ENCODE measurements at regions not wholly inside any gene's neighbourhood (a gene's known extent, or its start where the extent isn't known, plus 50 kb on each side); places are given as distances from the start of the nearest gene placed in this dataset.
"Not testable (repeated sequence)": the region's sequence is repeated elsewhere in the genome, so short reads cannot be mapped to it uniquely, and the experiment has no call there.

DNA sequence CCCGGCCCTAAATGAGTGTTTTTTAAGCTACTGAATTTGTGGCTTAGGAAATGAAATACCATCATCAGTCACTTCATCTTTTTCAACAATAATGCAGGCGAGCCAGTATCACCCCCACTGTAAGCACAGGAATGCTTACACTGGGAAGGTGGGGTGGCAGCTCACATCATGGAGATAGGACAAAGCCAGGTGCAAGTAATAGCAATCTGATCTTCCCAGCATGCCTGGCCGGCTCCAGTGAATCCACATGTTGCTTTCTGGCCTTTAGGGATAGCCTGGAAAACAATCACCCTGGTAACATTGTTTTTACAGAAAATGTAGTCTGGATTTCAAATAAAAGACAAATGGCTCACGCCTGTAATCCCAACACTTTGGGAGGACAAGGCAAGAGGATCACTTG, 140.9 kb upstream of the SOD1 start:
- Histone ChIP-seq H3K27ac (ENCODE audit: low read length) (no peak overlapping the region), H3K9me3 (ENCODE audit: control insufficient read depth, low read depth, low read length) (no peaks in the 10 kb centered on the region), H3K4me3 (ENCODE audit: low read length) (no peak overlapping the region), H3K4me1 (ENCODE audit: control insufficient read depth, insufficient read depth, low read length) (no peaks in the 10 kb centered on the region), H3K36me3 (ENCODE audit: control insufficient read depth, insufficient read depth, low read length) (no peaks in the 10 kb centered on the region), H3K27me3 (ENCODE audit: control insufficient read depth, insufficient read depth, low read length) (no peaks in the 10 kb centered on the region)
- DNase-seq: no peak
- 100% methylated on average over 1 of the region's 4 CpGs for WGBS (ENCODE audit: insufficient coverage, low lambda C conversion rate)

DNA sequence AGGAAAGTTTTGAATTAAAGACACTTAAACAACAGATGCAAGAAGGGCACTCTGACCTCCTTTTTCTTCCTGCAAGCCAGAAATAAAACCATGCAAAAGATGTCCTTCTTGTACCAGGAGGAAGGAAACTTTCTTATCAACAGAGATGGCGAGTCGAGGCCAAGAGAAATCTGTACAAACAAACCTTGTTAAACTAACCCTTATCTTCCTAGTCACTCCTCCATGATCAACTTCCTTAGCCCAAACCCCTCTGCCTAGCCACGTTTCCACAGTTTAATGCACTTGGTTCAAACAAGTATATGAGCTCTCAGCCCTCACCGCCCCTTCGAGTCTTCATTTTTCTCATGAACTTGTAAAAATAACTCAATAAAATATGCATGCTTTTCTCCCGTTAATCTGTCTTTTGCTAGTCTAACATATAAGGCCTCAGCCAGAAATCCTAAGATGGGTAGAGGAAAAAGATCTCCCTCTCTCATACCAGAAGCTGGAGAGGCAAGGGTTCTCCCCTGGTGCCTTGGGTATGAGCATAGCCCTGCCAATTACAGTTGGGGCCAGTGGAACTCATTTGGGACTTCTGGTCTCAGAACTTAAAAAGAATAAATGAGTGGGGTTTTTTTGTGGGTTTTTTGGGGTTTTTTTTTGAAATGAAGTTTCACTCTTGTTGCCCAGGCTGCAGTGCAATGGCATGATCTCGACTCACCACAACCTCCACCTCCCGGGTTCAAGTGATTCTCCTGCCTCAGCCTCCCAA, 141.7 kb upstream of the SOD1 start:
- Histone ChIP-seq H3K27me3 (ENCODE audit: control insufficient read depth, insufficient read depth, low read length) (no peaks in the 10 kb centered on the region), H3K9me3 (ENCODE audit: control insufficient read depth, low read depth, low read length) (no peaks in the 10 kb centered on the region), H3K27ac (ENCODE audit: low read length) (no peak overlapping the region), H3K4me1 (ENCODE audit: control insufficient read depth, insufficient read depth, low read length) (no peaks in the 10 kb centered on the region), H3K36me3 (ENCODE audit: control insufficient read depth, insufficient read depth, low read length) (no peaks in the 10 kb centered on the region), H3K4me3 (ENCODE audit: low read length) (no peak overlapping the region)
- DNase-seq: no peak
- 63% methylated on average over 3 of the region's 8 CpGs for WGBS (ENCODE audit: insufficient coverage, low lambda C conversion rate)

- Histone ChIP-seq H3K27ac (ENCODE audit: low read length) (no peak overlapping the region), H3K4me3 (ENCODE audit: low read length) (no peak overlapping the region), H3K9me3 (ENCODE audit: control insufficient read depth, low read depth, low read length) (no peaks in the 10 kb centered on the region), H3K4me1 (ENCODE audit: control insufficient read depth, insufficient read depth, low read length) (no peaks in the 10 kb centered on the region), H3K36me3 (ENCODE audit: control insufficient read depth, insufficient read depth, low read length) (no peaks in the 10 kb centered on the region), H3K27me3 (ENCODE audit: control insufficient read depth, insufficient read depth, low read length) (no peaks in the 10 kb centered on the region)
- no CpG with 5 or more reads among the region's 2 CpGs for WGBS (ENCODE audit: insufficient coverage, low lambda C conversion rate)
- DNase-seq: no peak
Observed at GRCh38 chr21:31515253-31515652, 144.2 kb upstream of the SOD1 start.

GRCh38 chr21:31514598-31514997, 144.9 kb upstream of the SOD1 start:
- H3K36me3 ChIP-seq (ENCODE audit: control insufficient read depth, insufficient read depth, low read length): no peaks in the 10 kb centered on the region
- no peaks in the 10 kb centered on the region for H3K27me3 ChIP-seq (ENCODE audit: control insufficient read depth, insufficient read depth, low read length)
- no peak overlapping the region for H3K4me3 ChIP-seq (ENCODE audit: low read length)
- no peaks in the 10 kb centered on the region for H3K9me3 ChIP-seq (ENCODE audit: control insufficient read depth, low read depth, low read length)
- H3K27ac ChIP-seq (ENCODE audit: low read length): no peak overlapping the region
- WGBS (ENCODE audit: insufficient coverage, low lambda C conversion rate): 20% methylated on average over 1 of the region's 12 CpGs
- no peaks in the 10 kb centered on the region for H3K4me1 ChIP-seq (ENCODE audit: control insufficient read depth, insufficient read depth, low read length)
- peak; percentile 20 to 55 for DNase-seq

- H3K4me3 ChIP-seq (ENCODE audit: low read length); H3K27me3 ChIP-seq (ENCODE audit: control insufficient read depth, insufficient read depth, low read length); H3K36me3 ChIP-seq (ENCODE audit: control insufficient read depth, insufficient read depth, low read length); DNase-seq; H3K27ac ChIP-seq (ENCODE audit: low read length); H3K9me3 ChIP-seq (ENCODE audit: control insufficient read depth, low read depth, low read length); H3K4me1 ChIP-seq (ENCODE audit: control insufficient read depth, insufficient read depth, low read length): not testable (repeated sequence)
- no CpG with 5 or more reads among the region's 5 CpGs for WGBS (ENCODE audit: insufficient coverage, low lambda C conversion rate)
Observed at GRCh38 chr21:31513541-31513940, 146.0 kb upstream of the SOD1 start.

- not testable (repeated sequence) for H3K4me1 ChIP-seq (ENCODE audit: control insufficient read depth, insufficient read depth, low read length); H3K27me3 ChIP-seq (ENCODE audit: control insufficient read depth, insufficient read depth, low read length); H3K9me3 ChIP-seq (ENCODE audit: control insufficient read depth, low read depth, low read length); H3K36me3 ChIP-seq (ENCODE audit: control insufficient read depth, insufficient read depth, low read length); H3K27ac ChIP-seq (ENCODE audit: low read length); H3K4me3 ChIP-seq (ENCODE audit: low read length); DNase-seq
- WGBS (ENCODE audit: insufficient coverage, low lambda C conversion rate): 80% methylated on average over 2 of the region's 4 CpGs
Observed at GRCh38 chr21:31511999-31512398, 147.5 kb upstream of the SOD1 start.

- H3K4me1 ChIP-seq (ENCODE audit: control insufficient read depth, insufficient read depth, low read length): no peaks in the 10 kb centered on the region
- no peak for DNase-seq
- WGBS (ENCODE audit: insufficient coverage, low lambda C conversion rate): no CpG with 5 or more reads among the region's 7 CpGs
Observed at GRCh38 chr21:31511258-31511657, 148.2 kb upstream of the SOD1 start.

GRCh38 chr21:31509194-31510017, 150.1 kb upstream of the SOD1 start:
- Histone ChIP-seq H3K9me3 (ENCODE audit: control insufficient read depth, low read depth, low read length) (no peaks in the 10 kb centered on the region), H3K36me3 (ENCODE audit: control insufficient read depth, insufficient read depth, low read length) (no peaks in the 10 kb centered on the region), H3K4me3 (ENCODE audit: low read length) (no peak overlapping the region), H3K4me1 (ENCODE audit: control insufficient read depth, insufficient read depth, low read length) (no peaks in the 10 kb centered on the region), H3K27me3 (ENCODE audit: control insufficient read depth, insufficient read depth, low read length) (no peaks in the 10 kb centered on the region), H3K27ac (ENCODE audit: low read length) (no peak overlapping the region)
- no peak for DNase-seq
- no CpG with 5 or more reads among the region's 14 CpGs for WGBS (ENCODE audit: insufficient coverage, low lambda C conversion rate)

More at GRCh38 chr21:31511258-31511657, 148.2 kb upstream of the SOD1 start:
- H3K4me3 ChIP-seq (ENCODE audit: low read length): no peak overlapping the region
- H3K27ac ChIP-seq (ENCODE audit: low read length): no peak overlapping the region
- H3K9me3 ChIP-seq (ENCODE audit: control insufficient read depth, low read depth, low read length): no peaks in the 10 kb centered on the region
- no peaks in the 10 kb centered on the region for H3K27me3 ChIP-seq (ENCODE audit: control insufficient read depth, insufficient read depth, low read length)
- H3K36me3 ChIP-seq (ENCODE audit: control insufficient read depth, insufficient read depth, low read length): no peaks in the 10 kb centered on the region

DNA sequence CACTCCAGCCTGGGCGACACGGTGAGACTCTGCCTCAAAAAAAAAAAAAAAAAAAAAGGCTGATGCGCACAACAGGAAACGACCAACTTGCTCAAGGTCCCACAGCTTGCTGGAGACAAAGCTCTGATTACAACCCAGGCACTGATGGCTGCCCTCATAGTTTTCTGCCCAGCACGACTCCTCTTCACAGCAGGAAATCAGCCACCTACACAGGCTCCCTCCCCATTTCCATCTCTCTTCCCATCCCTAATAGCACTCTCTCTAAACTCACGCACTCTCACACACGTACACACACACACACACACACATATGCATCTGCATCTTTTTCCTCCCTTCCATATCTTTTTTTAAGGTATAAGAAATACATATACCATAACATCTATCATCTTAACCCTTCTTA, 153.5 kb upstream of the SOD1 start:
- H3K27me3 ChIP-seq (ENCODE audit: control insufficient read depth, insufficient read depth, low read length): no peaks in the 10 kb centered on the region
- no CpG with 5 or more reads among the region's 7 CpGs for WGBS (ENCODE audit: insufficient coverage, low lambda C conversion rate)
- H3K4me3 ChIP-seq (ENCODE audit: low read length): no peak overlapping the region
- H3K4me1 ChIP-seq (ENCODE audit: control insufficient read depth, insufficient read depth, low read length): no peaks in the 10 kb centered on the region
- H3K27ac ChIP-seq (ENCODE audit: low read length): no peak overlapping the region
- no peak for DNase-seq
- no peaks in the 10 kb centered on the region for H3K36me3 ChIP-seq (ENCODE audit: control insufficient read depth, insufficient read depth, low read length)
- H3K9me3 ChIP-seq (ENCODE audit: control insufficient read depth, low read depth, low read length): no peaks in the 10 kb centered on the region

DNA sequence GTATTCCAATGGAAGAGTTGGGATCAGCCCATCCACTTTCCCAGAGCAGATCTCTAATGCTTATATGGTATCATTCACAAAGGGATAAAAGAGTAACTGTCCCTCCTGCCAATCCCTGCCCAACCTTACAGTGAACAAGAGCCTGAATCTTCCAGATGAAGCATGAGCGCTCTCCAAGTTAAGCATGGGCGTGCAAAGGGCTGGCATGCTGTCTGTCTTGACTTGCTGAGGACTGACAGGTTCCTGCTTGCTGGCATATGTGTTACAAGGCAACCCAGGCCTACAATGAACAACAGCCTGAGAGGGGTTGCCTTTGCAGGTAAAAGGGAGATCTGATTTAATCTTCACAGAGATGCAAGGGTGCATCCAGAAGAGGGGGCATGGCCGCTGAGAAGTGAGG, 155.6 kb upstream of the SOD1 start:
- no peak overlapping the region for H3K27ac ChIP-seq (ENCODE audit: low read length)
- no CpG with 5 or more reads among the region's 3 CpGs for WGBS (ENCODE audit: insufficient coverage, low lambda C conversion rate)
- DNase-seq: no peak
- H3K9me3 ChIP-seq (ENCODE audit: control insufficient read depth, low read depth, low read length): no peaks in the 10 kb centered on the region
- no peak overlapping the region for H3K4me3 ChIP-seq (ENCODE audit: low read length)
- no peaks in the 10 kb centered on the region for H3K4me1 ChIP-seq (ENCODE audit: control insufficient read depth, insufficient read depth, low read length)
- no peaks in the 10 kb centered on the region for H3K36me3 ChIP-seq (ENCODE audit: control insufficient read depth, insufficient read depth, low read length)
- H3K27me3 ChIP-seq (ENCODE audit: control insufficient read depth, insufficient read depth, low read length): no peaks in the 10 kb centered on the region
